GM10266 (cell line): ENCODE measurements at regions not wholly inside any gene's neighbourhood (a gene's known extent, or its start where the extent isn't known, plus 50 kb on each side); places are given as distances from the start of the nearest gene placed in this dataset.
A peak's percentile ranks its signal among the peaks of the same experiment; 100 is the strongest.

Experiments
- DNase-seq: peaks from one replicate; pipeline ENCODE4 v3.0.0; 2012; ENCODE audit errors: extremely low spot score
- TF ChIP-seq, protein P1 (sequence below): IDR thresholded peaks from 2 replicates; pipeline ENCODE4 v1.5.1; 2012; ENCODE audit warnings: mild to moderate bottlenecking, low read depth; ENCODE audit not compliant: control insufficient read depth, insufficient read depth; ENCODE audit errors: missing control alignments

DNA sequence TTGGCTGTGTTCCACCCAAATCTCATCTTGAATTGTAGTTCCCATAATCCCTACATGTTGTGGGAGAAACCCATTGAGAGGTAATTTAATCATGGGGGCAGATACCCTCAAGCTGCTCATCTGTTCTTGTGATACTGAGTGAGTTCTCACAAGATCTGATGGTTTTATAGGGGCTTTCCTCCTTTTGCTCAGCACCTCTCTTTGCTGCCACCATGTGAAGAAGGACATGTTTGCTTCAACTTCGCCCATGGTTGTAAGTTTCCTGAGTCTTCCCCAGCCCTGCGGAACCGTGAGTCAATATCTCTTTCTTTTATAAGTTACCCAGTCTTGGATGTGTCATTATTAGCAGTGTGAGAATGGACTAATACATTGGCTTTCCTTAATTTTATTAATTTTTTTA is 527.8 kb downstream of the MDFIC start:
- TF ChIP-seq, protein P1, sequence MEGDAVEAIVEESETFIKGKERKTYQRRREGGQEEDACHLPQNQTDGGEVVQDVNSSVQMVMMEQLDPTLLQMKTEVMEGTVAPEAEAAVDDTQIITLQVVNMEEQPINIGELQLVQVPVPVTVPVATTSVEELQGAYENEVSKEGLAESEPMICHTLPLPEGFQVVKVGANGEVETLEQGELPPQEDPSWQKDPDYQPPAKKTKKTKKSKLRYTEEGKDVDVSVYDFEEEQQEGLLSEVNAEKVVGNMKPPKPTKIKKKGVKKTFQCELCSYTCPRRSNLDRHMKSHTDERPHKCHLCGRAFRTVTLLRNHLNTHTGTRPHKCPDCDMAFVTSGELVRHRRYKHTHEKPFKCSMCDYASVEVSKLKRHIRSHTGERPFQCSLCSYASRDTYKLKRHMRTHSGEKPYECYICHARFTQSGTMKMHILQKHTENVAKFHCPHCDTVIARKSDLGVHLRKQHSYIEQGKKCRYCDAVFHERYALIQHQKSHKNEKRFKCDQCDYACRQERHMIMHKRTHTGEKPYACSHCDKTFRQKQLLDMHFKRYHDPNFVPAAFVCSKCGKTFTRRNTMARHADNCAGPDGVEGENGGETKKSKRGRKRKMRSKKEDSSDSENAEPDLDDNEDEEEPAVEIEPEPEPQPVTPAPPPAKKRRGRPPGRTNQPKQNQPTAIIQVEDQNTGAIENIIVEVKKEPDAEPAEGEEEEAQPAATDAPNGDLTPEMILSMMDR = no peak
- no peak for DNase-seq

DNA sequence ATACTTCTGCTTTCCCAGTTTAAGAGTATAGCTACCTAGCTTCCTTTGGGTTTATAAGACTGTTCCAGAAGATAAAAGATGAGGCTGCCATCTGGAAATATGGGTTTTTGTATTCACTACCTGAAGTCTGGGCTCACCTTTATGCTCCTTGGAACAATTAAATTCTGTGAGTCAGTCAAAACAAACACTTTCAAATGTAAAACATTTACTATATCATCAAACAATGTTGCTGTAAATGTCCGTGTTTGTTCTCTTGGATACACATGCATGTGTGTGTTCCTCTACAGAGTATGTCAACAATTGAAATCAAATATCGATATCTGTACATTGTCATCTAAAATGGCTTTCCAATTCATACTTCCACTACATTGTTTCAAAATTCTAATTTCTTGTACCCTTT is 525.6 kb downstream of the MDFIC start:
- DNase-seq = no peak
- TF ChIP-seq, protein P1 = no peak

DNA sequence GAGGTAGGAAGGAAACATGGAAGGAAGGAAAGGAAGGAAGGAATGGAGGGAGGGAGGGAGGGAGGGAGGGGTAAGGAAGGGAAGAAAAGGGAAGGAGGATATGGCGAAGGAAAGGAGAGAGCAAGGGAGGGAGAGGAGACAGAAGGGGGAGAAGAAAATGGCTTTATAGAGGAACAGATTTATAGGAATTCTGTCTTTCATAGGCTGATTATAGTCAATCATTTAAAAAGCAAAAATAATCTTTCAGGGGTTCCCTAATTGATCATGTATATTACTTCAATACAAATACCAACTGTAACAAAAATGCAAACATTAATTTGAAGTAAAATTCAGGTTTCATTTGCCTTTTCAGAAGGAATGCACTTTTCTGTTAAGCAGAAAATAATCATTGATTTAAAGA is 519.1 kb downstream of the MDFIC start:
- DNase-seq = no peak
- TF ChIP-seq, protein P1 = no peak

DNA sequence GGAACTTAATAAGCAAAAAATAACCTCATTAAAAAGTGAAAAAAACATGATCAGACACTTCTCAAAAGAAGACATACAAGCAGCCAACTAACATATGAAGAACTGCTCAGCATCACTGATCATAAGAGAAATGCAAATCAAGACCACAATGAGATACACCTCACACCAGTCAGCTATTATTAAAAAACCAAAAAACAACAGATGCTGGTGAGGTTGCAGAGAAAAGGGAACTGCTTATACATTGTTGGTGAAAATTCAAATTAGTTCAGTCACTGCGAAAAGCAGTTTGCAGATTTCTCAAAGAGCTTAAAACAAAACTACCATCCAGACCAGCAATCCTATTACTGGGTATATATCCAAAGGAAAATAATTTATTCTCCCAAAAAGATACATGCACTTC is 513.3 kb downstream of the MDFIC start:
- no peak for DNase-seq
- TF ChIP-seq, protein P1 = no peak

DNA sequence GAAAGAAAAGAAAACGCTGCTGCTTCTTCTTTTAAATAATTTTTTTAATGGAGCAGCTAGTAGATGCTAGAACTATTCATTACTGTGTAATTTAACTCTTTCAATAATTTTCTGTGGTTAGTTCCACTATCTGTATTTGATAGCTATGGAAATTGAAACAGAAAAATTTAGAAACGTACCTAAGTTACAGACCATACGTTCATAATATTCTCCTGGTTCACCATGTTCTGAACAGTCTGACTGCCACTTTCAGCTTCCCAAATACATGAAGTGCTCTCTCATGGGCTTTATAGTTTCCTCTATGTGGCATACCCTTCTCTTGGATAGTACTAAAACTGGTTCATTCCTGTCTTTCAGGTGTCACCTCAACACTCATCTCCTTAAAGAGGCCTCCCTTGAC is 508.0 kb downstream of the MDFIC start:
- TF ChIP-seq, protein P1 = no peak
- no peak for DNase-seq

DNA sequence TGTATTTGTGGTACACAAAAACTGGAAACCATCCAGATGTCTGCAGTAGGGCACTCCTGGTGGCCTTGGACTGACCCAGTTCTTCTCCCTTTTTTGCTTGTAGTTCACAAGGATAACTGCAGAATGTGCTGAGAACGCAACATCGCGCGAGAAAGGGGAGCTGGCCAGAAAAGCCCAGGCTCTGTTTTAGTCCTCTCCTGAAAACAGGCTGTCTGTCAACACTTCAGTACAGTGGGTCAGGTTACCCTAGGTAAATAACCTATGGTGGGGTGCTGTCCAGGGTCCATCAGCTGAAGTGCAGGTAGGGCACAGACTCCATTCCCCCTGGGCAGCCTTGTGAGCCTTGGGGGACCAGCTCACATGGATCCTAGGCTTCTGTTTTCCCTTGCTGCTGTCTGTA is 495.8 kb downstream of the MDFIC start:
- TF ChIP-seq, protein P1 = no peak
- DNase-seq = no peak

DNA sequence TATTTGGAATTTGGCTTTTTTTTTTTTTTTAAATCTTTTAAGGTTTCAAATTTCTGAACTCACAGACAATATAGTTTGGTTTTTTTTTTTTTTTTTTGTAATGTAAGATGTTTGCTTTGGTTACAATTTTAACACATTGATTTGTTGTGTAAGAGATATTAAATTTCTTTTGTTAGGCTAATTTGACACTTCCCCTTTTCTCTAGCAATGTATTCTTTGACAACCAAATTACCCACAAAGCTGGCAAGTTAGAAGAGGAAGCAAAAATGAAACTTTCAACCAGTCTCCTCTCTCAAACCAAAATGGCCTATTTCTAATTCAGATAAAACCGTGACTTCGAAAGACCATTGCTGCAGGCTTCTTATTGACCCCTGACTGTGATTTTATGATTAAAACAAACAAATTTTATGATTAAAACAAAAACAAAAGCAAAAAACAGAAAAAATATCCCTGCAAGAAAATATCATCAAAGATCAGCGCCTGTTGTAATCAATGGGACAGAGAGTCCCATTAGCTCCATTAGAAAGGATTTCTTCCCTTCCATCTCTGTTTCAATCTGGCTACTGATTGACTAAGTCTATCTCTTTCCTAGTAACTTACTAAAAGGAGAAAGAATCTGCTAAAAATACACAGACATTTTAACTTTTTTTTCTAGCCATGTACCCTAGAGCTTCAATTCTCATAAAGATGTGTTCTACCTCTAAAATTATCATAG is 489.2 kb downstream of the MDFIC start:
- peak; percentile 7 for DNase-seq

More for the DNA sequence above, 489.2 kb downstream of the MDFIC start:
- TF ChIP-seq, protein P1 = no peak
